WTC11 (cell line): ENCODE measurements at regions not wholly inside any gene's neighbourhood (a gene's known extent, or its start where the extent isn't known, plus 50 kb on each side); places are given as distances from the start of the nearest gene placed in this dataset.

Source experiments
- SMAD4 ChIP-seq: sonication (generic); formaldehyde crosslinking; IDR thresholded peaks from 2 replicates; pipeline ENCODE4 v1.8.0; 2022; ENCODE audit warnings: mild to moderate bottlenecking, missing genetic modification reagents
- TF ChIP-seq, protein P1 (sequence below): fragments of 200-600 bp; IDR thresholded peaks from 2 replicates; pipeline ENCODE4 v1.8.0; 2022; ENCODE audit warnings: antibody characterized with exemption
- TF ChIP-seq, protein P2 (sequence below): sonication (generic); formaldehyde crosslinking; IDR thresholded peaks from 2 replicates; pipeline ENCODE4 v1.8.0; 2023; ENCODE audit warnings: mild to moderate bottlenecking, missing genetic modification reagents

GRCh38 chr14:51443195-51444018, 203.4 kb downstream of the TMX1 start:
- TF ChIP-seq, protein P1, sequence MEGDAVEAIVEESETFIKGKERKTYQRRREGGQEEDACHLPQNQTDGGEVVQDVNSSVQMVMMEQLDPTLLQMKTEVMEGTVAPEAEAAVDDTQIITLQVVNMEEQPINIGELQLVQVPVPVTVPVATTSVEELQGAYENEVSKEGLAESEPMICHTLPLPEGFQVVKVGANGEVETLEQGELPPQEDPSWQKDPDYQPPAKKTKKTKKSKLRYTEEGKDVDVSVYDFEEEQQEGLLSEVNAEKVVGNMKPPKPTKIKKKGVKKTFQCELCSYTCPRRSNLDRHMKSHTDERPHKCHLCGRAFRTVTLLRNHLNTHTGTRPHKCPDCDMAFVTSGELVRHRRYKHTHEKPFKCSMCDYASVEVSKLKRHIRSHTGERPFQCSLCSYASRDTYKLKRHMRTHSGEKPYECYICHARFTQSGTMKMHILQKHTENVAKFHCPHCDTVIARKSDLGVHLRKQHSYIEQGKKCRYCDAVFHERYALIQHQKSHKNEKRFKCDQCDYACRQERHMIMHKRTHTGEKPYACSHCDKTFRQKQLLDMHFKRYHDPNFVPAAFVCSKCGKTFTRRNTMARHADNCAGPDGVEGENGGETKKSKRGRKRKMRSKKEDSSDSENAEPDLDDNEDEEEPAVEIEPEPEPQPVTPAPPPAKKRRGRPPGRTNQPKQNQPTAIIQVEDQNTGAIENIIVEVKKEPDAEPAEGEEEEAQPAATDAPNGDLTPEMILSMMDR: no peak
- TF ChIP-seq, protein P2, sequence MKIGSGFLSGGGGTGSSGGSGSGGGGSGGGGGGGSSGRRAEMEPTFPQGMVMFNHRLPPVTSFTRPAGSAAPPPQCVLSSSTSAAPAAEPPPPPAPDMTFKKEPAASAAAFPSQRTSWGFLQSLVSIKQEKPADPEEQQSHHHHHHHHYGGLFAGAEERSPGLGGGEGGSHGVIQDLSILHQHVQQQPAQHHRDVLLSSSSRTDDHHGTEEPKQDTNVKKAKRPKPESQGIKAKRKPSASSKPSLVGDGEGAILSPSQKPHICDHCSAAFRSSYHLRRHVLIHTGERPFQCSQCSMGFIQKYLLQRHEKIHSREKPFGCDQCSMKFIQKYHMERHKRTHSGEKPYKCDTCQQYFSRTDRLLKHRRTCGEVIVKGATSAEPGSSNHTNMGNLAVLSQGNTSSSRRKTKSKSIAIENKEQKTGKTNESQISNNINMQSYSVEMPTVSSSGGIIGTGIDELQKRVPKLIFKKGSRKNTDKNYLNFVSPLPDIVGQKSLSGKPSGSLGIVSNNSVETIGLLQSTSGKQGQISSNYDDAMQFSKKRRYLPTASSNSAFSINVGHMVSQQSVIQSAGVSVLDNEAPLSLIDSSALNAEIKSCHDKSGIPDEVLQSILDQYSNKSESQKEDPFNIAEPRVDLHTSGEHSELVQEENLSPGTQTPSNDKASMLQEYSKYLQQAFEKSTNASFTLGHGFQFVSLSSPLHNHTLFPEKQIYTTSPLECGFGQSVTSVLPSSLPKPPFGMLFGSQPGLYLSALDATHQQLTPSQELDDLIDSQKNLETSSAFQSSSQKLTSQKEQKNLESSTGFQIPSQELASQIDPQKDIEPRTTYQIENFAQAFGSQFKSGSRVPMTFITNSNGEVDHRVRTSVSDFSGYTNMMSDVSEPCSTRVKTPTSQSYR (CRISPR knock-in tag): no peak
- TF ChIP-seq SMAD4 (CRISPR knock-in tag): no peak
